ENCODE measurements at regions not wholly inside any gene's neighbourhood (a gene's known extent, or its start where the extent isn't known, plus 50 kb on each side); places are given as distances from the start of the nearest gene placed in this dataset.

DNA sequence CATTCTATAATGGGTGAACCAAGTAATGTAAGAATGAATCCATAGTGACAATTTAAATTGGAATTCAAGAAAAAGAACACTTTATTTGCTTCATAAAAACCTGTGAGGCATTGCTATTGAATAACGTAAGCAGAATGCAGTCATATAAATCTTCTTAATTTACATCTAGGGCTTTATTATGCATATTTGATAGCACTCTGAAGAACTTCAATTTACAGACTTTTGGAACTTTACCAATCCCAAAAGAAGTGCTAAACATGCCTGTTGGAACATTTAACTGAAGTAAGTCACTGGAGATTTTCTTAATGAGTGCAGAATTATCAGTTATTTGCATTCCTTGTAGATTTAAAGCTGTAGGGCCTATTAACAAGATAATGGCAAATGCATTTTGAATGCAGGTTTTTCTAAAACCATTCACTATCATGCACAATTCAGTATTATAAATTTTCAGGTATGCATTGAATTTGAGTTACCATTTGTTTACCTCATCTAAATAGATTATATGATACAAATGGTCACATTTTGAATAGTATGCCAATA is 1181.2 kb downstream of the ARAP2 start:
- Histone ChIP-seq H3K27me3 (ENCODE audit: control insufficient read depth in 1 of 2, insufficient read depth in 2 of 2, low read length in 2 of 2) (no peaks in the 10 kb centered on the region), H3K9me3 (ENCODE audit: low read length) (no peaks in the 10 kb centered on the region), H3K4me3 (ENCODE audit: low read depth in 1 of 2, low read length in 2 of 2) (no peak overlapping the region), H3K27ac (ENCODE audit: low read depth, low read length) (no peak overlapping the region), H3K4me1 (ENCODE audit: insufficient read depth, low read length) (no peaks in the 10 kb centered on the region), H3K36me3 (ENCODE audit: insufficient read depth, low read length) (no peaks in the 10 kb centered on the region), H3K9ac (ENCODE audit: low read length) (no peak overlapping the region)

DNA sequence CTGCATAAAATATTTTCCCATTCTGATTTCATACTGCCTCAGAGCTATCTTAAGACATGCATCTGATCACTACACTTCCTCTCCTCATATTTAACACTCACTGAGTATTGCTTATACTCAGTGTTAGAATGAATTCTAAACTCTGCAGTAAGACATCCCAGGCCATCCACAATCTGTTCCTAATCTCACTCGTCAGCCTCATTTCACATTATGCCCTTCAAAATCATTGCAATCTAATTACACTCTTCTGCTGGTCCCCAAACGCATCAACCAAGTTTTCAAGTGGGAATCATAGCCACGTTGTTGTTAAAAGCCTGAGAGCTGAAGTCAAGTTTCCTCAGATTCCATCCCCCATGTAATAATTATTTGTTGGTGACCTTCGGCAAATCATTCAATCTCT is 1177.9 kb downstream of the ARAP2 start:
- H3K27ac ChIP-seq (ENCODE audit: low read depth, low read length), result no peak overlapping the region
- H3K36me3 ChIP-seq (ENCODE audit: insufficient read depth, low read length), result no peaks in the 10 kb centered on the region
- H3K27me3 ChIP-seq (ENCODE audit: control insufficient read depth in 1 of 2, insufficient read depth in 2 of 2, low read length in 2 of 2), result no peaks in the 10 kb centered on the region
- H3K4me3 ChIP-seq (ENCODE audit: low read depth in 1 of 2, low read length in 2 of 2), result no peak overlapping the region
- H3K9ac ChIP-seq (ENCODE audit: low read length), result no peak overlapping the region
- H3K4me1 ChIP-seq (ENCODE audit: insufficient read depth, low read length), result no peaks in the 10 kb centered on the region
- no peaks in the 10 kb centered on the region for H3K9me3 ChIP-seq (ENCODE audit: low read length)

DNA sequence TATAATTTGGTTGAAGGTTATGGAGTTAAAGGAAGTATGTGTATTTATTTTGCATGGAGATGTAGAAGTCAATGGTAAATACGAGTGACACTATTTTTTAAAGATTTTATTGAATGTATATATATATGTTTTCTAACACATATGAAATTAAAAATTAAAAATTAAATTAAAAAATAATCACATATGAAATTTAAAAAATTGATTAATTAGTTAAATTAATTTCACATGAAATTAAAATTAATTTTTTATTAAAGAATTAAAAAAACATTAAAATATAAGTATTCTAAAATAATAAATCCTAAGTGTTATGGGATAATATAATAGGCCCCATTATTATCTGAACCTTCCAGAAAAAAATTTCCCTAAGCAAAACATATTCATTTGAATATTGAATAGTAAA is 1163.5 kb downstream of the ARAP2 start:
- Histone ChIP-seq H3K4me1 (ENCODE audit: insufficient read depth, low read length) (no peaks in the 10 kb centered on the region), H3K9ac (ENCODE audit: low read length) (no peak overlapping the region), H3K36me3 (ENCODE audit: insufficient read depth, low read length) (no peaks in the 10 kb centered on the region), H3K4me3 (ENCODE audit: low read depth in 1 of 2, low read length in 2 of 2) (no peak overlapping the region), H3K27ac (ENCODE audit: low read depth, low read length) (no peak overlapping the region), H3K9me3 (ENCODE audit: low read length) (no peaks in the 10 kb centered on the region), H3K27me3 (ENCODE audit: control insufficient read depth in 1 of 2, insufficient read depth in 2 of 2, low read length in 2 of 2) (no peaks in the 10 kb centered on the region)

GRCh38 chr4:35087218-35087617 is 1157.1 kb downstream of the ARAP2 start:
- Histone ChIP-seq H3K27me3 (ENCODE audit: control insufficient read depth in 1 of 2, insufficient read depth in 2 of 2, low read length in 2 of 2) (no peaks in the 10 kb centered on the region), H3K9me3 (ENCODE audit: low read length) (no peaks in the 10 kb centered on the region), H3K9ac (ENCODE audit: low read length) (no peak overlapping the region), H3K27ac (ENCODE audit: low read depth, low read length) (no peak overlapping the region), H3K4me3 (ENCODE audit: low read depth in 1 of 2, low read length in 2 of 2) (no peak overlapping the region), H3K4me1 (ENCODE audit: insufficient read depth, low read length) (no peaks in the 10 kb centered on the region), H3K36me3 (ENCODE audit: insufficient read depth, low read length) (no peaks in the 10 kb centered on the region)

DNA sequence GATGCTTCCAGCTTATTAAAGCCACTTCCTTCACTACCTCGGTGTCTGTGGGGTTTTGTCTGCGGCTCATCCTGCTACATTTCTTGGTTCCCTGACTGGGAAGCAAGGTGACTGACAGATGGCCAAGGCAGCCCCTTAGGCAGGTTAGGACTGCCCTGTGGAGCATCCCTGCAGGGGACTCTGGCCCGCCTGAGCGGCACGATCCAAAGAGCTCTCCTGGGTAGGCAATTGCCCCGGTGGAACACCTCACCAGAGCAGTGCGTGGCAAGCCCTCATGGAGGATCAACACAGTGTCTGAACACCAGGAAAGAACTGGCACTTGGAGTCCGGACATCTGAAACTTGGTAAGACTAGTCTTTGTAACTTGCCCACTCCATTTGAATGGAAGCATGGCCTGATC is 1143.4 kb downstream of the ARAP2 start:
- Histone ChIP-seq H3K4me3 (ENCODE audit: low read depth in 1 of 2, low read length in 2 of 2) (no peak overlapping the region), H3K9me3 (ENCODE audit: low read length) (no peaks in the 10 kb centered on the region), H3K4me1 (ENCODE audit: insufficient read depth, low read length) (no peaks in the 10 kb centered on the region), H3K36me3 (ENCODE audit: insufficient read depth, low read length) (no peaks in the 10 kb centered on the region), H3K9ac (ENCODE audit: low read length) (no peak overlapping the region), H3K27me3 (ENCODE audit: control insufficient read depth in 1 of 2, insufficient read depth in 2 of 2, low read length in 2 of 2) (no peaks in the 10 kb centered on the region), H3K27ac (ENCODE audit: low read depth, low read length) (no peak overlapping the region)

GRCh38 chr4:35102066-35102465 is 1142.2 kb downstream of the ARAP2 start:
- no peaks in the 10 kb centered on the region for H3K36me3 ChIP-seq (ENCODE audit: insufficient read depth, low read length)
- no peak overlapping the region for H3K4me3 ChIP-seq (ENCODE audit: low read depth in 1 of 2, low read length in 2 of 2)
- no peak overlapping the region for H3K27ac ChIP-seq (ENCODE audit: low read depth, low read length)
- H3K9ac ChIP-seq (ENCODE audit: low read length), result no peak overlapping the region
- H3K4me1 ChIP-seq (ENCODE audit: insufficient read depth, low read length), result no peaks in the 10 kb centered on the region
- no peaks in the 10 kb centered on the region for H3K27me3 ChIP-seq (ENCODE audit: control insufficient read depth in 1 of 2, insufficient read depth in 2 of 2, low read length in 2 of 2)
- H3K9me3 ChIP-seq (ENCODE audit: low read length), result no peaks in the 10 kb centered on the region

GRCh38 chr4:35105486-35105885 is 1138.8 kb downstream of the ARAP2 start:
- no peak overlapping the region for H3K4me3 ChIP-seq (ENCODE audit: low read depth in 1 of 2, low read length in 2 of 2)
- H3K9ac ChIP-seq (ENCODE audit: low read length), result no peak overlapping the region
- no peak overlapping the region for H3K27ac ChIP-seq (ENCODE audit: low read depth, low read length)
- H3K27me3 ChIP-seq (ENCODE audit: control insufficient read depth in 1 of 2, insufficient read depth in 2 of 2, low read length in 2 of 2), result no peaks in the 10 kb centered on the region
- H3K36me3 ChIP-seq (ENCODE audit: insufficient read depth, low read length), result no peaks in the 10 kb centered on the region
- H3K9me3 ChIP-seq (ENCODE audit: low read length), result no peaks in the 10 kb centered on the region
- H3K4me1 ChIP-seq (ENCODE audit: insufficient read depth, low read length), result no peaks in the 10 kb centered on the region

DNA sequence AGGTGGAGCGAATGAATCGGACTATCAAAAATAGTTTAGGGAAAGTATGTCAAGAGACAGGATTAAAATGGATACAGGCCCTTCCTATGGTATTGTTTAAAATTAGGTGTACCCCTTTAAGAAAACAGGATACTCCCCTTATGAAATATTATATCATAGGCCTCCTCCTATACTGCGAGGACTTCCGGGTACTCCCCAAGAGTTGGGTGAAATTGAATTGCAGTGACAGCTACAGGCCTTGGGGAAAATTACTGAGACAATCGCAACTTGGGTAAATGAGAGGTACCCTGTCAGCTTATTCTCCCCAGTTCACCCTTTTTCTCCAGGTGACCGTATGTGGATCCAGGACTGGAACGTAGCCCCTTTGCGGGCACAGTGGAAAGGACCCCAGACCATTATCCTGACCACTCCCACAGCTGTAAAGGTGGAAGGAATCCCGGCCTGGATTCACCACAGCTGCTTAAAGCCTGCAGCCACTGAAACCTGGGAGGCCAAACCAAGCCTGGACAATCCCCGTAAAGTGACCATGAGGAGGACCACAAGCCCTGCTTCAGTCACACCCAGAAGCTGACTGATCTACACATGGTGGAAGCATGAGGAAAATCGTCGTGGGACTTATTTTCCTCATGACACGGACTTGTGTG is 1138.1 kb downstream of the ARAP2 start:
- no peaks in the 10 kb centered on the region for H3K4me1 ChIP-seq (ENCODE audit: insufficient read depth, low read length)
- no peaks in the 10 kb centered on the region for H3K27me3 ChIP-seq (ENCODE audit: control insufficient read depth in 1 of 2, insufficient read depth in 2 of 2, low read length in 2 of 2)
- H3K9me3 ChIP-seq (ENCODE audit: low read length), result no peaks in the 10 kb centered on the region
- no peak overlapping the region for H3K27ac ChIP-seq (ENCODE audit: low read depth, low read length)
- H3K36me3 ChIP-seq (ENCODE audit: insufficient read depth, low read length), result no peaks in the 10 kb centered on the region
- no peak overlapping the region for H3K9ac ChIP-seq (ENCODE audit: low read length)
- H3K4me3 ChIP-seq (ENCODE audit: low read depth in 1 of 2, low read length in 2 of 2), result no peak overlapping the region

DNA sequence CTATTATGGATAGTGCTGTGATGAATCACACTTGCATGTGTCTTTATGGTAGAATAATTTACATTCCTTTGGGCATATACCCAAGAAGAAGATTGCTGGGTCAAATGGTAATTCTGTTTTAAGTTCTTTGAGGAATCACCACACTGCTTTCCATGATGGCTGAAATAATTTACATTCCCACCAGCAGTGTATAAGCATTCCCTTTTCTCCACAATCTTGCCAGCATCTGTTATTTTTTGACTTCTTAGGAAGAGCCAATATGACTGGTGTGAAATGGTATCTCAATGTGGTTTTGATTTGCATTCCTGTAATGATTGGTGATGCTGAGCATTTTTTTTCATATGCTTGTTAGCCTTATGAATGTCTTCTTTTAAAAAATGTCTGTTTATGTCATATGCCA is 1120.2 kb downstream of the ARAP2 start:
- no peak overlapping the region for H3K4me3 ChIP-seq (ENCODE audit: low read depth in 1 of 2, low read length in 2 of 2)
- no peaks in the 10 kb centered on the region for H3K9me3 ChIP-seq (ENCODE audit: low read length)
- no peak overlapping the region for H3K27ac ChIP-seq (ENCODE audit: low read depth, low read length)
- no peaks in the 10 kb centered on the region for H3K27me3 ChIP-seq (ENCODE audit: control insufficient read depth in 1 of 2, insufficient read depth in 2 of 2, low read length in 2 of 2)
- no peaks in the 10 kb centered on the region for H3K36me3 ChIP-seq (ENCODE audit: insufficient read depth, low read length)
- no peaks in the 10 kb centered on the region for H3K4me1 ChIP-seq (ENCODE audit: insufficient read depth, low read length)
- H3K9ac ChIP-seq (ENCODE audit: low read length), result no peak overlapping the region

DNA sequence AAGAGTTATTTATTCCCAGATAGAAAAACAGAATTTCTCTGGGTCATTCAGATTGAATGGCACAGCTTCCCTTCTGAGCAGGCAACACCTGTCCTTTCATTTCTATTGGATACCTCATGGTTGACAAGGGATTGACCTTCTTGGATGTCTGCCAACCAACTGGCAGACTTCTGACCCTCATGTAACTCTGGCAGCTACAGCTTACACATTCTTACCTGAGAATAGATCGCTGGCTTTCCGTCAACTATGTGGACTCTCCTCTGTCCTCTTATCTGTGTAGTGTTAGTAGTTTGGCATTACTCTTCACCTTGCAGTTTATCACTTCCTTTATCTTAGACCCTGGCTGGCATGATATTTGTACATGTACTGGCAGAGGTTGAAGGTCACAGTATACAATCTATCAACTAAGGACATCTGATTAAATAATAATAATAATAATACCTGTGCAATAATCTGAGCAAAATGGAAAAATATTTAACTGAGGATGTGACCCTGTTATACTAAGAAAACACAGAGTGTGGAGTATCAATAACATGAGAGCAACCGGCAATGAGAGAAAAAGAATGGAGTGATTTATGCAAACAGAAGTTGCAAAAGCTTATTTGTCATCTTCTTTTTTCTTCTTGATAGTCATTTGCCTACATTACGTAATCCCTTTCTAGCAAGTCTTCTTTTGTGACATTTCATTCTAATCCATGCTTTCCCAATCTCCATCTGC is 1118.2 kb downstream of the ARAP2 start:
- no peaks in the 10 kb centered on the region for H3K36me3 ChIP-seq (ENCODE audit: insufficient read depth, low read length)
- no peak overlapping the region for H3K4me3 ChIP-seq (ENCODE audit: low read depth in 1 of 2, low read length in 2 of 2)
- H3K9ac ChIP-seq (ENCODE audit: low read length), result no peak overlapping the region
- H3K4me1 ChIP-seq (ENCODE audit: insufficient read depth, low read length), result no peaks in the 10 kb centered on the region
- no peaks in the 10 kb centered on the region for H3K9me3 ChIP-seq (ENCODE audit: low read length)
- H3K27ac ChIP-seq (ENCODE audit: low read depth, low read length), result no peak overlapping the region
- H3K27me3 ChIP-seq (ENCODE audit: control insufficient read depth in 1 of 2, insufficient read depth in 2 of 2, low read length in 2 of 2), result no peaks in the 10 kb centered on the region

DNA sequence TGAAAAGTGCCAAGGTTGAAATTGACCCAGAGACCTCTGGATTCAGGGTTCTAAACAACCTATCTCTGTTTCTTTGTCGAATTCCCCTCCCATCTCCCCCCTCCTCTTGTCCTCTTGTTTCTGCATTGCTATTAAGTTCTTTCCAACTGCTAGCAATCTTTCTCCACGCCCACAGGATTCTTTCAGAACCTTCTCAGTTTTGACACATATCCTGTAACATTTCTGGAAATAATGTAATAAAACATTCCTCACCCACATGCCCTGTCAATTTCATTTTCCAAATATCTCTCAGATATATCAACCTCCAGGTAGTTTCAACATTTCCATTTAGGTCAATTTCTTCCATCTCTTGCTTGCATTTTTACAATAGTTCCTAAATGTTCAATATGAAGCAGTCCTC is 1105.9 kb downstream of the ARAP2 start:
- no peak overlapping the region for H3K9ac ChIP-seq (ENCODE audit: low read length)
- no peaks in the 10 kb centered on the region for H3K36me3 ChIP-seq (ENCODE audit: insufficient read depth, low read length)
- H3K27ac ChIP-seq (ENCODE audit: low read depth, low read length), result no peak overlapping the region
- H3K4me1 ChIP-seq (ENCODE audit: insufficient read depth, low read length), result no peaks in the 10 kb centered on the region
- no peaks in the 10 kb centered on the region for H3K9me3 ChIP-seq (ENCODE audit: low read length)
- H3K27me3 ChIP-seq (ENCODE audit: control insufficient read depth in 1 of 2, insufficient read depth in 2 of 2, low read length in 2 of 2), result no peaks in the 10 kb centered on the region
- H3K4me3 ChIP-seq (ENCODE audit: low read depth in 1 of 2, low read length in 2 of 2), result no peak overlapping the region

DNA sequence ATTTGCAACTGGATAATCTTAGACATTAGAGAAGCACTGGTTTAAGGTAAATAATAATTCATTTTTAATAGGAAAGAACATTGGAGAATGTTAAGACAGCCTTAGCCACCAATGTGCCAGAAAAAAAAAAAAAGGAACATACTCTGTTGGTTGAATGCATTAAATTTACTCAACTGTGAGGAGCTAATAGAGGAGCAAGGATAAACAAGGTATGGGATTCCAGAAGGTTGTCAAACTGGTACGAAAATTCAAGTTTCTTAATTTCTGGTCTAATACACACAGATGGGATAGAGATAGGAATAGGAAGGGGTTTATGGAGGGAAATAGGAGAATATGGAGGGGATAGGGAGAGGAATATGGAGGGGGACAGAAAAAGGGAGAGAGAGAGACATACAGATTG is 1096.6 kb downstream of the ARAP2 start:
- no peaks in the 10 kb centered on the region for H3K27me3 ChIP-seq (ENCODE audit: control insufficient read depth in 1 of 2, insufficient read depth in 2 of 2, low read length in 2 of 2)
- H3K27ac ChIP-seq (ENCODE audit: low read depth, low read length), result no peak overlapping the region
- no peaks in the 10 kb centered on the region for H3K9me3 ChIP-seq (ENCODE audit: low read length)
- no peak overlapping the region for H3K9ac ChIP-seq (ENCODE audit: low read length)
- H3K4me3 ChIP-seq (ENCODE audit: low read depth in 1 of 2, low read length in 2 of 2), result no peak overlapping the region
- H3K36me3 ChIP-seq (ENCODE audit: insufficient read depth, low read length), result no peaks in the 10 kb centered on the region
- no peaks in the 10 kb centered on the region for H3K4me1 ChIP-seq (ENCODE audit: insufficient read depth, low read length)
